Hepatocyte (in vitro differentiated cells): ENCODE measurements at regions not wholly inside any gene's neighbourhood (a gene's known extent, or its start where the extent isn't known, plus 50 kb on each side); places are given as distances from the start of the nearest gene placed in this dataset.

Experiments used
- DNase-seq: peaks from one replicate; pipeline ENCODE4 v3.0.0-alpha.2; 2016; ENCODE audit warnings: low spot score
- H2AFZ ChIP-seq: fragments of 200-600 bp; sonication (generic); 2 replicates; pipeline ENCODE4 v1.6.0; 2016; ENCODE audit warnings: antibody characterized with exemption, mild to moderate bottlenecking
- H3K27ac ChIP-seq: fragments of 200-600 bp; sonication (generic); 2 replicates; pipeline ENCODE4 v1.5.1; 2016; ENCODE audit warnings: mild to moderate bottlenecking
- H3K27me3 ChIP-seq: fragments of 200-600 bp; sonication (generic); 2 replicates; pipeline ENCODE4 v1.6.1; 2016
- H3K36me3 ChIP-seq: fragments of 200-600 bp; sonication (generic); replicated peaks from 2 replicates; pipeline ENCODE4 v1.5.1; 2016; ENCODE audit warnings: low read depth; ENCODE audit not compliant: insufficient read depth
- H3K4me1 ChIP-seq: fragments of 200-600 bp; sonication (generic); 2 replicates; pipeline ENCODE4 v1.5.1; 2016; ENCODE audit warnings: mild to moderate bottlenecking, moderate library complexity; ENCODE audit not compliant: insufficient read depth
- H3K4me2 ChIP-seq: fragments of 200-600 bp; sonication (generic); 2 replicates; pipeline ENCODE4 v1.6.0; 2016
- H3K4me3 ChIP-seq: fragments of 200-600 bp; sonication (generic); 2 replicates; pipeline ENCODE4 v1.5.1; 2016; ENCODE audit warnings: mild to moderate bottlenecking
- H3K79me2 ChIP-seq: fragments of 200-600 bp; sonication (generic); 2 replicates; pipeline ENCODE4 v1.6.0; 2017; ENCODE audit warnings: mild to moderate bottlenecking
- H3K9me2 ChIP-seq: fragments of 200-600 bp; sonication (generic); replicated peaks from 2 replicates; pipeline ENCODE4 v1.6.0; 2017; ENCODE audit warnings: mild to moderate bottlenecking; ENCODE audit not compliant: insufficient read depth
- H3K9me3 ChIP-seq: fragments of 200-600 bp; sonication (generic); 2 replicates; pipeline ENCODE4 v1.5.1; 2016; ENCODE audit warnings: low read depth, mild to moderate bottlenecking
- H4K20me1 ChIP-seq: fragments of 200-600 bp; sonication (generic); 2 replicates; pipeline ENCODE4 v1.6.0; 2016; ENCODE audit warnings: mild to moderate bottlenecking; ENCODE audit not compliant: insufficient read depth, poor library complexity, severe bottlenecking
- CTCF ChIP-seq: fragments of 200-600 bp; sonication (generic); IDR thresholded peaks from 2 replicates; pipeline ENCODE4 v1.5.1; 2016; ENCODE audit warnings: antibody characterized with exemption, mild to moderate bottlenecking; ENCODE audit not compliant: poor library complexity
- EZH2 ChIP-seq: fragments of 200-600 bp; sonication (generic); IDR thresholded peaks from 2 replicates; pipeline ENCODE4 v1.6.1; 2016; ENCODE audit warnings: antibody characterized with exemption, mild to moderate bottlenecking, borderline replicate concordance
- EZH2phosphoT487 ChIP-seq: fragments of 200-600 bp; sonication (generic); IDR thresholded peaks from one replicate; pipeline ENCODE4 v1.6.1; 2018; ENCODE audit warnings: antibody characterized with exemption, mild to moderate bottlenecking, low read depth, moderate library complexity; ENCODE audit not compliant: unreplicated experiment, severe bottlenecking
- WGBS: methylation state at CpG from one replicate; pipeline ENCODE4 v1.1.6; 2016; ENCODE audit warnings: low lambda C conversion rate; ENCODE audit errors: missing lambda C conversion rate; 5-methylcytosine and 5-hydroxymethylcytosine counted together

GRCh38 chr3:6526321-6526720 lies 334.6 kb upstream of the GRM7 start:
- Histone ChIP-seq H3K4me1 (peaks cover 4% of the 10 kb centered on the region), H3K9me3 (no peaks in the 10 kb centered on the region), H2AFZ (no peak overlapping the region), H3K27me3 (no peaks in the 10 kb centered on the region), H3K79me2 (no peaks in the 10 kb centered on the region), H3K4me3 (no peak overlapping the region), H3K27ac (no peak overlapping the region), H3K4me2 (no peak overlapping the region), H3K9me2 (no peaks in the 10 kb centered on the region), H4K20me1 (no peaks in the 10 kb centered on the region), H3K36me3 (no peaks in the 10 kb centered on the region)
- WGBS, result 87% methylated on average over 8 of the region's 8 CpGs
- no peak for TF ChIP-seq CTCF
- TF ChIP-seq EZH2phosphoT487, result no peak
- no peak for TF ChIP-seq EZH2
- no peak for DNase-seq

GRCh38 chr3:6526861-6527260 lies 334.1 kb upstream of the GRM7 start:
- no peaks in the 10 kb centered on the region for H4K20me1 ChIP-seq
- TF ChIP-seq CTCF, result no peak
- TF ChIP-seq EZH2phosphoT487, result no peak
- TF ChIP-seq EZH2, result no peak
- WGBS, result 77% methylated on average over 2 of the region's 2 CpGs

GRCh38 chr3:6528951-6529350 lies 332.0 kb upstream of the GRM7 start:
- no peak overlapping the region for H2AFZ ChIP-seq
- no peaks in the 10 kb centered on the region for H3K36me3 ChIP-seq
- no peaks in the 10 kb centered on the region for H3K27me3 ChIP-seq
- no peaks in the 10 kb centered on the region for H3K9me2 ChIP-seq
- H4K20me1 ChIP-seq, result no peaks in the 10 kb centered on the region
- no peaks in the 10 kb centered on the region for H3K9me3 ChIP-seq
- TF ChIP-seq EZH2, result no peak
- TF ChIP-seq CTCF, result no peak
- TF ChIP-seq EZH2phosphoT487, result no peak
- no peak overlapping the region for H3K27ac ChIP-seq
- H3K4me3 ChIP-seq, result no peak overlapping the region
- H3K4me2 ChIP-seq, result no peak overlapping the region
- peaks cover 4% of the 10 kb centered on the region for H3K4me1 ChIP-seq
- no peak for DNase-seq
- H3K79me2 ChIP-seq, result no peaks in the 10 kb centered on the region

More at GRCh38 chr3:6526861-6527260, 334.1 kb upstream of the GRM7 start:
- no peak overlapping the region for H2AFZ ChIP-seq
- H3K9me2 ChIP-seq, result no peaks in the 10 kb centered on the region
- no peak overlapping the region for H3K4me3 ChIP-seq
- DNase-seq, result no peak
- H3K4me1 ChIP-seq, result peaks cover 4% of the 10 kb centered on the region
- H3K4me2 ChIP-seq, result no peak overlapping the region
- no peaks in the 10 kb centered on the region for H3K36me3 ChIP-seq
- no peaks in the 10 kb centered on the region for H3K79me2 ChIP-seq
- H3K27me3 ChIP-seq, result no peaks in the 10 kb centered on the region
- no peak overlapping the region for H3K27ac ChIP-seq
- no peaks in the 10 kb centered on the region for H3K9me3 ChIP-seq

- TF ChIP-seq CTCF, result no peak
- no peaks in the 10 kb centered on the region for H3K9me3 ChIP-seq
- no peak overlapping the region for H3K4me2 ChIP-seq
- H3K4me1 ChIP-seq, result peaks cover 4% of the 10 kb centered on the region
- no peaks in the 10 kb centered on the region for H3K36me3 ChIP-seq
- 74% methylated on average over 6 of the region's 6 CpGs for WGBS
- H3K4me3 ChIP-seq, result no peak overlapping the region
- no peak overlapping the region for H3K27ac ChIP-seq
- no peaks in the 10 kb centered on the region for H4K20me1 ChIP-seq
- no peaks in the 10 kb centered on the region for H3K27me3 ChIP-seq
- DNase-seq, result no peak
- no peaks in the 10 kb centered on the region for H3K79me2 ChIP-seq
- H3K9me2 ChIP-seq, result no peaks in the 10 kb centered on the region
- no peak overlapping the region for H2AFZ ChIP-seq
These were observed 329.8 kb upstream of the GRM7 start for GRCh38 chr3:6531153-6531552.
